ENCODE measurements at regions not wholly inside any gene's neighbourhood (a gene's known extent, or its start where the extent isn't known, plus 50 kb on each side); places are given as distances from the start of the nearest gene placed in this dataset.

GRCh38 chr22:49623176-49623575 is 204.5 kb downstream of the BRD1 start:
- DNase-seq (ENCODE audit: low read depth), result no peak
- H3K4me3 ChIP-seq (ENCODE audit: low read depth, low read length), result no peak overlapping the region
- in situ Hi-C loops (cut with HindIII; ENCODE audit: low sequenced_read_pairs), result no loop called here
- TF ChIP-seq, protein P1, sequence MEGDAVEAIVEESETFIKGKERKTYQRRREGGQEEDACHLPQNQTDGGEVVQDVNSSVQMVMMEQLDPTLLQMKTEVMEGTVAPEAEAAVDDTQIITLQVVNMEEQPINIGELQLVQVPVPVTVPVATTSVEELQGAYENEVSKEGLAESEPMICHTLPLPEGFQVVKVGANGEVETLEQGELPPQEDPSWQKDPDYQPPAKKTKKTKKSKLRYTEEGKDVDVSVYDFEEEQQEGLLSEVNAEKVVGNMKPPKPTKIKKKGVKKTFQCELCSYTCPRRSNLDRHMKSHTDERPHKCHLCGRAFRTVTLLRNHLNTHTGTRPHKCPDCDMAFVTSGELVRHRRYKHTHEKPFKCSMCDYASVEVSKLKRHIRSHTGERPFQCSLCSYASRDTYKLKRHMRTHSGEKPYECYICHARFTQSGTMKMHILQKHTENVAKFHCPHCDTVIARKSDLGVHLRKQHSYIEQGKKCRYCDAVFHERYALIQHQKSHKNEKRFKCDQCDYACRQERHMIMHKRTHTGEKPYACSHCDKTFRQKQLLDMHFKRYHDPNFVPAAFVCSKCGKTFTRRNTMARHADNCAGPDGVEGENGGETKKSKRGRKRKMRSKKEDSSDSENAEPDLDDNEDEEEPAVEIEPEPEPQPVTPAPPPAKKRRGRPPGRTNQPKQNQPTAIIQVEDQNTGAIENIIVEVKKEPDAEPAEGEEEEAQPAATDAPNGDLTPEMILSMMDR (IDR thresholded peaks at IDR 0.05; ENCODE audit: low read depth, low read length, missing control alignments), result no peak

- TF ChIP-seq, protein P1 (IDR thresholded peaks at IDR 0.05; ENCODE audit: low read depth, low read length, missing control alignments), result no peak
- in situ Hi-C loops (cut with HindIII; ENCODE audit: low sequenced_read_pairs), result no loop called here
- DNase-seq (ENCODE audit: low read depth), result no peak
- H3K4me3 ChIP-seq (ENCODE audit: low read depth, low read length), result no peak overlapping the region
Observed at GRCh38 chr22:49622241-49623105, 205.2 kb downstream of the BRD1 start.

- no peak overlapping the region for H3K4me3 ChIP-seq (ENCODE audit: low read depth, low read length)
- TF ChIP-seq, protein P1 (IDR thresholded peaks at IDR 0.05; ENCODE audit: low read depth, low read length, missing control alignments), result no peak
- no peak for DNase-seq (ENCODE audit: low read depth)
- in situ Hi-C loops (cut with HindIII; ENCODE audit: low sequenced_read_pairs), result no loop called here
Observed at GRCh38 chr22:49621601-49622210, 206.0 kb downstream of the BRD1 start.

DNA sequence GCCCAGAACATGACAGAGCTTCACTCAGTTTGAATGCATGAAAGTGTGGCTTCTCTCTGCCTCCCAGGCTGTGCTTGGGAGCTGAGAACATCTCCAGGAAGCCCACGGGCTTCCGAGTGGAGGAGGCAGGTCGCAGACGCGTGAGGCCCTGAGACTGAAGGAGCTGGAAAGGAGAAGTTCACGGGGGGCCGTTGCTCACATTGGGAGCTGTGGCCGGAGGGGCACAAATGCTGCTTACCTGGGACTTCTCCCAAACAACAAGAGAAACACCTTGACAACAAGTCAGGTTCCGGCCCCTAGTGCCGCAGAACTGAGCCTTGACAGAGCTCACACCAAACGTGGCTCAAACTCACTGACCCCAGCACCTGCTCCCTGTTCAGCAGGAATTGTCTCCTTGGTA is 207.0 kb downstream of the BRD1 start:
- no peak for DNase-seq (ENCODE audit: low read depth)
- no peak overlapping the region for H3K4me3 ChIP-seq (ENCODE audit: low read depth, low read length)
- TF ChIP-seq, protein P1 (IDR thresholded peaks at IDR 0.05; ENCODE audit: low read depth, low read length, missing control alignments), result no peak
- in situ Hi-C loops (cut with HindIII; ENCODE audit: low sequenced_read_pairs), result no loop called here

- TF ChIP-seq, protein P1 (IDR thresholded peaks at IDR 0.05; ENCODE audit: low read depth, low read length, missing control alignments), result no peak
- in situ Hi-C loops (cut with HindIII; ENCODE audit: low sequenced_read_pairs), result no loop called here
- DNase-seq (ENCODE audit: low read depth), result no peak
- H3K4me3 ChIP-seq (ENCODE audit: low read depth, low read length), result no peak overlapping the region
Observed at GRCh38 chr22:49620003-49620556, 207.6 kb downstream of the BRD1 start.

DNA sequence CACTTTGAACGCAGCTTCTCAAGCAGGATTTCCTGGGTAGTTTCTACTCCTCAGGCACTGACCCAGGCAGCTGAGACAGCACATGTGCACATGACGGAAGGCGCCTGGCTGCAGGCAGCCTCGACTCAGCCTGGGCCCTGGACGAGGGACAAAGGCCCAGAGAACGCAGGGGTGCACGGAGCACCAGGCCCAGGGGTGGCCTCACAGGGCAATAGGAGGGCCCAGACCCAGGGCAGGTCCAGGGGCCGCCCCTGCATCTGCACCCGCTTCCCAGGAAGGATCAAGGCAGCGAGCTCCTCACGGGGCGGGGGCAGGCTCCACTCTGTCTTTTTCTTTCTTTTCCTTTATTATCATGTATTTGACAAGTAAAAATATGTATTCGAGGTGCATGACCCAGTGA is 208.4 kb downstream of the BRD1 start:
- DNase-seq (ENCODE audit: low read depth), result no peak
- TF ChIP-seq, protein P1 (IDR thresholded peaks at IDR 0.05; ENCODE audit: low read depth, low read length, missing control alignments), result no peak
- in situ Hi-C loops (cut with HindIII; ENCODE audit: low sequenced_read_pairs), result no loop called here

More for the DNA sequence above, 208.4 kb downstream of the BRD1 start:
- H3K4me3 ChIP-seq (ENCODE audit: low read depth, low read length), result no peak overlapping the region
